Endometrium (tissue), 2 donors: ENCODE measurements at regions not wholly inside any gene's neighbourhood (a gene's known extent, or its start where the extent isn't known, plus 50 kb on each side); places are given as distances from the start of the nearest gene placed in this dataset.
"Not testable (repeated sequence)": the region's sequence is repeated elsewhere in the genome, so short reads cannot be mapped to it uniquely, and the experiment has no call there.

Experiments
- FAIRE-seq: peaks from 2 replicates; lab custom pipeline; 2012; peaks lifted over from hg19 to GRCh38; lab: Jason Lieb, UNC
- donor health status: control.
- donor health status: control.

DNA sequence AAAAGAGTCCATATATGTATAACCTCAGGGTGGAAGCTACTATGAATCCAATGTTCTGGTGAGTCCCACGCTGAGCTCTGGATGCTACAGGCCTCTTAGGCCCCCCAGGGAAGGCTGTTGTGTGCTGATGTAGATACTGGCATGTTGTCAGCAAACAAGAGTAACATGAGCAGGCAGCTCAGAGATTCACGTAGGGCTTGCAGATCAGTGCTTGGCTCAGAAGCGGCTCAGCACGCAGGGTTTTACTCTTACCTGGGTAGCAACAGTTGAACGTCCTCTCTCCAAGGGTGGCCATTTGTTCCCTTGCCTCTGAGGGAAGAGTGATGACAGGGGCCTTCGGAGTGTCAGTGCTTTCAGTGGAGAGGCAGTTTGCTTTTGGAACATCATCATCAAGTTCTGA is 93.4 kb downstream of the ZFP64 start:
- FAIRE-seq: no peak

DNA sequence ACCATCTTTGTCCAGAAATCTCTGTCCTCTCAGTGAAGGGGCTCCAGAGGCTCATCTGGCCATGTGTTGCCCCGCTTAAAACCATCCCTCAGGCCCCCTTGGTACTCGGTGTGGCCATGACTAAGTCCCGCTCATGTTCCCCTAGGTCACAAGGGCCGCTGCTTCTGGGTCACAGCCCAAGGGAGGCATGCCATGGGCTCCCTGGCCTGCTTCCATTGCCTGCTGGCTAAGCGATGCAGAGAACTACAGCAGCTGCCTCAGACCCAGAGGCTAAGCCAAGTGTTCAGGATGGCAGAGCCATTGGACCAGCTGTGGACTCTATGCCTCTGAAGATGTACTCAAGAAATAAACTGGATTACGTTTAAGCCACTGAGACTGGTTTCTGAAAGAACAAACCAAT is 95.5 kb downstream of the ZFP64 start:
- FAIRE-seq: no peak

DNA sequence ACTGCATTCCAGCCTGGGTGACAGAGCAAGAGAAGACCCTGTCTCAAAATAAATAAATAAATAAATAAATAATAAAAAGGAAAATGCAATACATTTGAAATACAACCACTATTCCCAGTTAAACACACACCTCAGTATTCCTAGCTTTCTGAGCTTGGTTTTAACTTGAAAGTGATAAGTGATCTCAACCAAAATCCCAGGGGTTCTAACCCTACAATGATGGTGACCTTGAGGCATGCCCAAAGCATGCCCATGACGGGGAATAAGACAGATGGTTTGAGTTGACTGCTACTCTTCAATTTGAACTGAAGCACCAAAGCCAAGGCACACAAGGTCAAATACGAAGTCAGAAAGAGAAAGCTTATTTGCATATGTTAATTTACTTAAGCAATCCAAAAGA is 96.9 kb downstream of the ZFP64 start:
- no peak for FAIRE-seq

DNA sequence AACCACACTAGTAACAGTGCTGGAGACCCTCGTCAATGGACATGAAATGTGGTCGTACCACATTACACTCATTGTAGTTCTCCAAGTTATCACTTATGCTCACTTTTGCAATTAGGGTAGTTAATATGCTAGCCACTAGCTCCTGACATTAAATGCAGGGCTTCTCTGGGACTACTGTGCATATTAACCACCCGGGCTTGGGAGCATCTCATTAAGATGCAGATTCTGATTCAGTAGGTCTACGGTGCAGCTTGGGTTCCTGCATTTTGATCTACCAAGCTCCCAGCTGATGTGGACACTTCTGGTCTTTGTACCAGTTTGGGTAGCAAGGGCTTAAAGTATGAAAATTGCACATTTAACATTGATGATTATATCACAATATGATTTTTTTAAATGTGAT is 98.0 kb downstream of the ZFP64 start:
- FAIRE-seq: no peak

DNA sequence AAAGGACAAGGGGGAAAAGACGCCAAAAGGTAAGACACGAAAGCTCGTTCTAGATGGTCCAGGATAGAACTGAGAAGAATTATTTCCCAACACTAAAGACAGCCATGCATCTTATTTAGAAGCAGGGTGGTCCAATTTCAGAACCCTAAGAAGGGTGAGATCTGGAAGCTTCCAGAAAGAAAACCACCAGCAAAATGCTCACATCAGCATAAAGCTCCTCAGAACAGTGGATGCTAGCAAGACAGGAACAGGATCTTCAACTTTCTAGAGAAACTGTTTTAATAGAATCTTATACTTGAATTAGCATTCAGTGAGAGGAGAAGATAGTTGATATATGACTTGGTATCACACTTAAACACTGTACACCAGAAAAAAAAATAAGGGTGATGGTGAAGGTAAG is 101.5 kb downstream of the ZFP64 start:
- no peak for FAIRE-seq

DNA sequence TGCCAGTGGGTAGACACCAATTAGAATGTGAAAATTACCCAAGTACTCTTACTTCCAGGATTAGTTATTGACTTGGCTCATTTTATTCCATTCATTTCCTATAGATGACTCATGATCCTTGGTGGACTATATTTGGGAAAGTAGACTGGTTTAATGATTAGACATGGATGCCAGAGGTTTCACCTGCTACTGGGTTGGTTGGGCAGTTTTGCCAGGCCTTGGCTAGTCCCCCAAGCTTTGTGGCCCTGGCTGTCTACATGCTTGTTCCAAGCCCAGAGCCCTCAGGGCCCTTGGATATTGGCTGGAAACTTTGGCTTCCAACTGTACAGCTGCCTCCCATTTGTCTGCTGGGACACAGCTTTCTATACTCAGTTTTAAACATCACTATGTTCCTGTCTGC is 104.1 kb downstream of the ZFP64 start:
- FAIRE-seq: no peak

DNA sequence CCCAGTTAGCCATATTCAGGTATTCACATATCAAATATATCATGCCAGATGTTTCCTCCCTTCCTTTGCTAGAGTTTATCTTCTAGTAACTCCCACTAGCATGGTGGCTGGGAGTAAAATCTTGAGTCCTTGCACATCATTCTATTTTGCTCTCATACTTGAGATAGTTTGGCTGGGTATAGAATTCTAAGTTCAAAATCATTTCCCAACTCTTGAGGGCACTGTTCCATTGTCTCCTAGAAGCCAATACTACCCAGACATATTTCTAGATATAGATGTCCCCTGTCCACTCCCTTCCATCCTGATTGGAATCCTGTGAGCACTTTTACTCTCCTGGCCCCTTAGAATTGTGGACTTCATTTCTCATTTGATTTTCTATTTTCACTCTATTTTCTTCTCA is 104.7 kb downstream of the ZFP64 start:
- no peak for FAIRE-seq

DNA sequence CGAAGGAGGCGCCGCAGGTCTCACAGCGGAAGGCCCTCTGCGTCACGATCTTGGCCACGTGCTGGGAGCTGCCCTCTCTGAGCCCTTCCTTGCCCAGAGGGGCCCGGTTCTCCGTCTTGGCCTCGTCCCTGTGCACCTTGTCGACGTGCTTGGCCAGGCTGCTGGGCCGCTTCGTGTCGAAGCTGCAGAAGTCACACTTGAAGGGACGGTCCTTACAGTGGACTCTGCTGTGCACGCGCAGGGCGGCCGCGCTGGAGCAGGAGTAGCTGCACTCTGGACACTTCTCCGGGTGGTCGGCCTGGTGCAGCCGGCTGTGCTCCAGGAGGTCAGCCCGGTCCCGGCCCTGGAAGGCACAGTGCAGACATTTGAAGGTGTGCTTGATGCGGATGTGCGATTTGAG is 106.9 kb downstream of the ZFP64 start:
- FAIRE-seq: no peak

DNA sequence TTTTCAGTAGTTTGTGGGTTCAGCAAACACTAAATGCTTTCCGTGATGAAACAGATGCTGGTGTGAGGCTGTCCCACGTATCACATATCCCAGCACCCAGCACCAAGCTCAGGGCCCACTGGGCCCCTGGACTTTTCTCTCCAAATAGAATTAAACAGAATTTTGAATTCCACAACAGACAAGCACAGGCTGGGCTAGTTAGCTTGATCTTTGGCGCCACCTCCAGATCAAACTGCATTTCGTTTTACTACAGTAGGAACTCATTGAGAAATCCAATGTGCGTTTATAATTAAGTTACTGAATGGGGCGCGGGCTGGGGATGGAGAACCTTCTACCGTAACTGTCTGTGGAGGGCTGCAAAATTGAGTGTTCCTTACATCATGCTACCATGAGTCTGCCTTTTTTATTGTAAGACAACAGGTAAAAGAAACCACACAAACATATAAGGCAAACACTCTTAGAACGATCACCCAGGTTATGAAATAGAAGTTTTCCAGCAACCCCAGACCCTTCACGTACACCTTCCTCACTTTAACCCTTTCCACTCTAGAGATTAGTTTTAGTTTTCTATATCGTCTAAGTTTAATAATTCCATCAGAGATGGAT is 107.8 kb downstream of the ZFP64 start:
- no peak for FAIRE-seq

DNA sequence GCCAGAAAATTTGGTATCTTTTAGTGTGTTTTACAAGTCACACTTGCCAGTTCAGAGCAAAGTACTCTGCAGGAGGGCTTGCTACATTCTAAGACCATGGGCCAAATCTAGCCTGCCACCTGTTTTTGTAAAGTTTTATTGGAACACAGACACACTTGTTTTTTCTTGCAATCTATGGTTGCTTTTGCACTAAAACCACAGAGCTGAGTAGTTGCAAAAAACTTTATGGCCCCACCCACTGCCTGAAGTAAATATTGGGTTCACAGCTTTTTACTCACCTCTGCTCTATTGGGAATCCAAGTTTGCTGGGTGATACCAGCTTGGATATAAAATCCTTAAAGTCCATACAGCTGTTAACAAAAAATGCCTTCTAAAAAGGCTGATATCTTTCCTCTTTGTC is 109.0 kb downstream of the ZFP64 start:
- FAIRE-seq: no peak

DNA sequence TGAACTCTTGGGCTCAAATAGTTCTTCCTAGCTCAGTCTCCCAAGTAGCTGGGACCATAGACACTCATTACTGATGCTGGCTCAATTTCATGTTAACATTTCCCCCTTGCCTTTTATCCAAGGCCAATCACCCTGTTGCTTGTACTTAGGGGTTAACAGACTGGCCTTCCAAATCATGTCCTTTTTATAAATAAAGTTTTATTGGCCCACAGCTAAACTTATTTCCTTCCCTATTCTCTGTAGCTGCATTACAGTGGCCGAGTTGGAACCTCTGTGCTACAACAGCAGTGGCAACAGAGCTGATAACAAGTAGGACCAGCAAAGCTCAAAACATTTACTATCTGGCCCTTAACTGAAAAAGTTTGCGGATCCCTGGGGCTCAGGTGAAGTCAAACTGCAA is 109.8 kb downstream of the ZFP64 start:
- FAIRE-seq: no peak

DNA sequence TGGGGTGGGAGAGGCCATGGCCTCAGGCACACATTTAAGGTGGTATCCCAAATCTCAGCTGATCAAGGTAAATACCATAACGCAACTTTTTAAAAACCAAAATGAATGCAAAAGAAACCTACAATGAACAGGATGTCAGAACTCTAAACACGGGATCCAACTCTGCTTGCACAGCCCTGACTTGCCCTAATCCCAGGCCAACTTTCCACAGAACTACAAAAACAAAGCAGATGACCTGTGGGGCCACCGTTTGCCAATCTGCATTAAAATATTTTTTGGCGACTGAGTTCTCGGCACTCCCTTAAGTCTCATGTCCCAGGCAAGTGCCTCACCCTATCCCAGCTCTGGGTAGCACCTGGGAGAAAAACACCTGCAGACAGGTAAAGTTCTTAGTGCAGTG is 110.5 kb downstream of the ZFP64 start:
- no peak for FAIRE-seq

DNA sequence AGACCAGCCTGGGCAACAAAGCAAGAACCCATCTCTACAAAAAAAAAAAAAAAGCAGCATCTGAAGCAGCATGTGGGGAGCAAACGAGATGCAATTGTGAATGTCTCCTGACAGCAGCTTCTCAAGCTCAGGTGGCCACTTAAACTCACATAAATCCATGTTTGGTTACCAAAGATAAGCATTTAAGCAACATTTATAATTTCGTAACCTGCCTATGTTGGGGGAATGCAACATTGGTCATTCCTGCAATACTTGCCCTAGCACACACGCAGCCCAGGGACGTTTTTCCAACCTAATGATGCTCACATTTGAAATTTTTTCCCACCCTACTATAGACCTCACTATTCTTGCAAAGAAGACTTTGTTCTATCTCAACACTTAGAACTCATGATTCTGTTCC is 113.3 kb downstream of the ZFP64 start:
- FAIRE-seq: no peak

DNA sequence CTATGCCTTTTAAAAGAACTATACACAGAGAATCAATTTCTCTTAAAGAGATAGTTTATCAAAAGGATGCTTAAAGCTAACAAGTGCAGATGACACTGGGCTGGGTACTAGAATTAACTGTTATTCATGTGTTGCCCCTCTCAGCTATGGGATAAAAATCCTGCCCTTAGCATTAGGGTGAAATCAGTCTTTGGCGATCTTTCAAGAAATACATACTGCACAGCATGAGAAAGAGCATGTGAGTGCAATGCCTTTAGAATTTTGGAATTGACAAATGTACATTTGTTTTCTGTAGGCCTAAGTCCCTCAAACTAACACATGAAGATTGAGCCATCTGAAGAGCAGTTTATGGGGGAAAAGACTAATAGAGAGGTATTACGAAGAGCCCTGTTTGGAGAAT is 115.4 kb downstream of the ZFP64 start:
- no peak for FAIRE-seq

DNA sequence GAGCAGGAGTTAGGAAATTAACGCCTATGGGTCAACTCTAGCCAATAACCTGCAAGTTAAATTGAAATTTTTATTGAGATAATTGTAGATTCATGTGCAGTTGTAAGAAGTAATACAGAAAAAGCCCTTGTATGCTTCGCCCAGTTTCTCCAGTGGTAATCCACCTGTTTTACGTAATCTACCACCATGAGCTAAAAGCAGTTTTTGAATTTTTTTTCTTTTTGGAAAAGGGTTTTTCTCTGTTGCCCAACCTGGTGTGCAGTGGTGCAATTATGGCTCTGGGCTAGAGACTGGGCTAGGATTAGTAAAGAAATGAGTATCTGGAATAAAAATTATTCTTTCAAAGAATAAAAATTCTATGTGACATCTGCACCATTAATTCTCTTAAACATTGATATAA is 116.2 kb downstream of the ZFP64 start:
- no peak for FAIRE-seq

DNA sequence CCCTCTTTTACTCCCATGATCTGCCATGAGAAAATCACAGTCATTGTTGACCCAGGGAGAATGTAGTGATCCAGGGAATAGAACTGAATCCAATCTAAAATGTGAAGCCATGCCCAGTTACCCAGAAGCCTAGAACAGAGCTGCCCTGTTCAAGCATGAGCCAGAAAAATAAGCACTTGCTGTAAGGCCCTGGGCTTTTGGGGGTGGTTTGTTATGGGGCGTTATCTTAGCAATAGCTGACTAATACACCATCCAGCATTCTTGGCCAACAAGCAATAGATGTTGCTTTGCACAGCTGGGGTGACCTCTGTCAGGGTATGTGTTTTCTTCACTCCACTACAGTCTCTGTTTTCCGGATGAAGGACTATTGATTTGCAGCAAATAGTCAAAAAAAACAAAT is 120.4 kb downstream of the ZFP64 start:
- no peak for FAIRE-seq

DNA sequence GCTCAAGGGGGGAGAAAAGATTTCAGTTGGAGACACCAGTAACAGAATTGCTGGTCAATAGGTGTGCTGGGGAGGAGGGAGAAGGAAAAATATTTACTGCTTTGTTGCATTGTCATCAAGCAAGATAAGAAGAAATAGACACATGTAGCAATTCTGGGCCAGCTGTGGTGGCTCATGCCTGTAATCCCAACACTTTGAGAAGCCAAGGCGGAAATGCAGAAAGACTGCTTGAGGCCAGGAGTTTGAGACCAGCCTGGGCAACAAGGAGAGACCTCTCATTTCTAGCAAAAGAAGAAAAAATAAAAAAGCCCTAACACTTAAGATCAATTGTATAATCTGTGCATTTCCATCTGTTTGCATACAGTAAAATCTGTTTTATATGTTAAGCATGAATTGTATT is 126.6 kb downstream of the ZFP64 start:
- FAIRE-seq: no peak

DNA sequence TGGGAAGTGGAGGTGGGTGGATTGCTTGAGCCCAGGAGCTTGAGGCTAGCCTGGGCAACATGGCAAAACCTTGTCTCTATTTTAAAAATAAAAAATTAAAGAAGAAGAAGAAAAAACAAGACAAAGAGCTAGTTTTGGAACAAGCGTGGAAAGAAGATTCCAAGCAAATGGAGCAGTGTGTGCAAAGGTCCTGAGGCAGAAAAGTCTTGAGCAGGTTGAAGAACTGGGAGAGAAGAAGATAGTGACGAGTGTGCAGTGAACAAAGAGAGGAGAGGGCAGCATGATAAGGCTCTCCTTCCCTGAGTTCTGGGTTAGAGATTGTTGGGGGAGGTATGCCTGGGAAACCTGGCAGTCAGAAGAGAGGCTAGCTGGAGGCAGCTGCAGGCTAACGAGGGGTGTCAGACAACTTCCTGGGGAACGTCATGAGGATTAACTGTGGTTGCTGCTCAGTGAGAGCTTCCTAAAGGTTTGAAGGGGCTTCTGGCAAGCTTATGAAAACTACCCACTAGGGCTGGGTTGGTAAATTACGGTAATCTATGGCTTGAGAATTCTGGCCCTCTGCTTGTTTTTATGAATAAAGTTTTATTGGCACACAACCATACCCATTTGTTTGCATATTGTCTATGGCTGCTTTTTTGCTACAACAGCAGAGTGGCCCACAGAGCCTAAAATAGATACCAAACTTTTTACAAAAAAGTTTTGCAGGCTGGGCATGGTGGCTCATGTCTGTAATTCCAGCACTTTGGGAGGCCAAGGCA is 128.9 kb downstream of the ZFP64 start:
- no peak for FAIRE-seq

DNA sequence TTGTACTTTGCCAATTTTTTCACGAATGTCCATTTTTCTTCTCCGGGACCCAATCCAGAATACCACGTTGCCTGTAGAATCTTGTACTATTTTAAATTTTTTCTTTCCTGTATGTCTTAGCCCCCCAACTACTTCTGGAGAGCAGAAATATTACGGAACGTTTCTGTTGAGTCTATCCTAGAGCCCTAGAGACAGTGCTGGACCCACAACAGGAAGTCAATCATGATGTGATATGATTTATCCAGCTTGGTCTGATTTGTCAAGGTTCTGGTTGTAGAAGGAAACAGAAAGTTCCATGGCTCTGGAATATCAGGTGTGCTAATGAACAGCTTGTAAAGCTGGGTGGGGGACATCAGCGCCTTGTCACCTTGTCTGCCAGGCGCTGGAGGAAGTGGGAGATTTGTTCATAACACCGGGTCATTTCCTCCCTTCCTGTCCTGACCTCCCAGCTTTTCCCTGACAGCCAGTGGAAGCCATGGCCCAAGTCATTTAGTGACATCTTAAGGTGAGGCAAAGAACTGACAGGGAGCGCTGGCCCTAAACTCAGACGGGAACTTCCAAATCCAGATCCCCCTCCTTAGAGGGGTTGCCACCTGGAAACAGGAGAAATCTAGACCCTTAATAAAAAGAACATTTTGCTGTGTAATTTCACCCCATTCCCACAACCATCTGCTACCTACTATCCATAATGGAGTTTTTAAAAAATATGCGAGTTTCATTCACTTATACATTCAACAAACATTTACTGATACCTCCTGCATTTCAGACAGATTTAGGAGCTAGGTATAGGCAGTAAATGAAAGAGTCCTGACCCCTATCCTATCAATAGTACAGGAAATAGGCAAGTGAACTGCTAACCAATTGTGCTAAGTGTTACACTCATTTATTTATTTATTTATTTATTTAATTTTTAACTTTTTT is 130.5 kb downstream of the ZFP64 start:
- no peak for FAIRE-seq

DNA sequence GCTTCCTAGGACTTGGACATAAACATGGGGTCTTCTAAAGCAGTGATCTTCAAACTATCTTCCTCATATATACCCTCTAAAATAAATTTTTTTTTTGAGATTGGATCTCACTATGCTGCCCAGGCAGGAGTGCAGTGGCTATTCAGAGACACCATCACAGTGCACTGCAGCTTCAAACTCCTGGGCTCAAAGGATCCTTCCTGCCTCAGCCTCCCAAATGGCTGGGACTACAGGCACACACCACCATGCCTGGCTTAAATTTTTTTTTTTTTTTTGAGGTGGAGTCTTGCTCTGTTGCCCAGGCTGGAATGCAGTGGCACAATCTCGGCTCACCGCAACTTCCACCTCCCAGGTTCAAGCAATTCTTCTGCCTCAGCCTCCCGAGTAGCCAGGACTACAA is 134.4 kb downstream of the ZFP64 start:
- not testable (repeated sequence) for FAIRE-seq

DNA sequence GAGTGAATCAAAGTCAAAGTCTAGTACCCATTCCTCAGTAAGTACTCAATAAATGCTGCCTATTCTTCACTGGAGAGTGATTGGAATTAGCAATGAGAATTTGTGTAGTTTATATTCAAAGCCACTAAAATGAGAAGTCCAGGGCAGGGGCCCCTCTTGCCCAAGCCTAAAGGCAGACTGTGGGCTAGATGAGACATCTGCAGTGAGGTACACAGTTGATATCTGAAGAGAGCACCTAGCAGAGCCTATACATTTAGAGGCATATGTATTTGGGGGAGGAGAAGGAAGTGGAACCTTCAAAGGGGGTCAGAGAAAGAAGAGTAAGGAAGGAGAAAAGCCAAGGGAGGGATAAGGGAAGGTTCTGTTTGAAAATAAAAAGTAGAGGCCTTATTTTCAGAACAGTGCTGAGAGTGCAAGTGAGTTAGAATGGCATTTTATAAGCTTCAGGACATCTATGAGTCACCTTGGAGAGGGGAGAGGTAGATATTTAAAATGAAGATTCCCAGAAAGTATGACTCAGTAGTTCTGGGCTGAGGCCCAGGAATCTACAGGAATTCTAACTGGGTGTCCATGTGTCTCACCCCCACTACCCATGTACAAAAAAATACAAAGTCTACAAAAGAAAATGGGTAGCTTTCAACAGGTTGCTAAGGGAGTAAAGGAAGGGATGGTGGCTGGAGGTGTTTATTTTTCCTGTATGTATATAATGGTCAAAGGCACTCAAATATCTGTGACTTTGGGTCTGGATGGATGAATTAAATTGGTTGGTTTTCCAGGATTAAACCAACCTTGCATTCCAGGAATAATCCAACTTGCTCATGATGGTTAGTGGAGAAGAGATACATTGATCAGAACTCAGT is 135.1 kb downstream of the ZFP64 start:
- FAIRE-seq: no peak

DNA sequence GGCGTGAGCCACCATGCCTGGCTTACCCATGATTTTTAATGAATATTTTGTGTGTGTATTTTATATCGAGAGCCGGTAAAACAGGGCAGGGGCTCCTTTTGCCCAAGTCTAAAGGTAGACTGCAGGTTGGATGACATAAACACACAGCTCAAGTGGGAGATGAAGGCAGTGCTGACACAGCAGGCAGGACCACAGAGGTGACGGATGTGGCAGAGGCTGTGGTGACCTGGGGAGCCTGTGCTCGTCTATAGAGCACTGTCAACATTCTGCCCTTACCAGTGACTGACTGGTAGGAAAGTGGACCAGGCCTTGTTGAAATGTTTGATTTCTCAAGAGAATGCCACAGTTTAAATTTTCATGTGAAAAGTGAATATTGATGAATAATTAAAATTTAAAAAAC is 137.5 kb downstream of the ZFP64 start:
- no peak for FAIRE-seq
